NCI-H526 treated with DMSO at 0.1 percent for 48 hours (cell line): ENCODE measurements at regions not wholly inside any gene's neighbourhood (a gene's known extent, or its start where the extent isn't known, plus 50 kb on each side); places are given as distances from the start of the nearest gene placed in this dataset.
"Not testable (repeated sequence)": the region's sequence is repeated elsewhere in the genome, so short reads cannot be mapped to it uniquely, and the experiment has no call there.

Source experiments
- DNase-seq: peaks from one replicate; lab custom pipeline; 2025; lab: John Stamatoyannopoulos, UW

GRCh38 chr14:105952826-105953225 lies 426.4 kb downstream of the TMEM121 start:
- no peak for DNase-seq

- not testable (repeated sequence) for DNase-seq
Observed at GRCh38 chr14:105961625-105962024, 435.2 kb downstream of the TMEM121 start.

GRCh38 chr14:105962532-105962931 lies 436.1 kb downstream of the TMEM121 start:
- no peak for DNase-seq

GRCh38 chr14:105968291-105968690 lies 441.9 kb downstream of the TMEM121 start:
- no peak for DNase-seq

- not testable (repeated sequence) for DNase-seq
Observed at GRCh38 chr14:105969026-105969425, 442.6 kb downstream of the TMEM121 start.

GRCh38 chr14:105970821-105971220 lies 444.4 kb downstream of the TMEM121 start:
- DNase-seq = not testable (repeated sequence)

GRCh38 chr14:105971593-105972500 lies 445.5 kb downstream of the TMEM121 start:
- DNase-seq = no peak

- DNase-seq = peak; percentile 22
Observed at GRCh38 chr14:105974902-105975301, 448.5 kb downstream of the TMEM121 start.

- no peak for DNase-seq
Observed at GRCh38 chr14:105978618-105979295, 452.4 kb downstream of the TMEM121 start.

GRCh38 chr14:105979446-105979845 lies 453.1 kb downstream of the TMEM121 start:
- DNase-seq = no peak

GRCh38 chr14:105980224-105980623 lies 453.8 kb downstream of the TMEM121 start:
- no peak for DNase-seq

- DNase-seq = not testable (repeated sequence)
Observed at GRCh38 chr14:105981517-105982302, 455.3 kb downstream of the TMEM121 start.

GRCh38 chr14:105982664-105983063 lies 456.3 kb downstream of the TMEM121 start:
- DNase-seq = no peak

- peak; percentile 5 for DNase-seq
Observed at GRCh38 chr14:105986894-105987284, 460.5 kb downstream of the TMEM121 start.

- no peak for DNase-seq
Observed at GRCh38 chr14:105987563-105987962, 461.2 kb downstream of the TMEM121 start.

GRCh38 chr14:105989566-105990302 lies 463.4 kb downstream of the TMEM121 start:
- DNase-seq = no peak

- not testable (repeated sequence) for DNase-seq
Observed at GRCh38 chr14:105991677-105992076, 465.3 kb downstream of the TMEM121 start.

- DNase-seq = no peak
Observed at GRCh38 chr14:105993814-105994213, 467.4 kb downstream of the TMEM121 start.

GRCh38 chr14:105995011-105995710 lies 468.8 kb downstream of the TMEM121 start:
- not testable (repeated sequence) for DNase-seq

GRCh38 chr14:105998597-105998996 lies 472.2 kb downstream of the TMEM121 start:
- DNase-seq = not testable (repeated sequence)
